ENCODE measurements at regions not wholly inside any gene's neighbourhood (a gene's known extent, or its start where the extent isn't known, plus 50 kb on each side); places are given as distances from the start of the nearest gene placed in this dataset.

GRCh38 chrX:20434986-20435385 is 168.3 kb upstream of the RPS6KA3 start:
- TF ChIP-seq CTCF (tag by site-specific recombination; IDR thresholded peaks at IDR 0.05): no peak
- TF ChIP-seq MZF1 (tag by site-specific recombination; IDR thresholded peaks at IDR 0.05; ENCODE audit: borderline replicate concordance): no peak
